GM21390 (cell line): ENCODE measurements at regions not wholly inside any gene's neighbourhood (a gene's known extent, or its start where the extent isn't known, plus 50 kb on each side); places are given as distances from the start of the nearest gene placed in this dataset.
A peak's percentile ranks its signal among the peaks of the same experiment; 100 is the strongest.

ENCODE experiments used
- ATAC-seq: cut with Tn5 transposase; IDR thresholded peaks from one replicate; pipeline ENCODE4 v1.9.1; 2021; ENCODE audit not compliant: unreplicated experiment

- no peak for ATAC-seq
Measured at GRCh38 chr18:30376515-30376914, 666.0 kb downstream of the DSC3 start.

GRCh38 chr18:30361864-30362540 is 680.5 kb downstream of the DSC3 start:
- ATAC-seq = no peak

GRCh38 chr18:30359521-30359920 is 683.0 kb downstream of the DSC3 start:
- ATAC-seq = no peak

- no peak for ATAC-seq
Measured at GRCh38 chr18:30358555-30358954, 684.0 kb downstream of the DSC3 start.

GRCh38 chr18:30352551-30353168 is 689.9 kb downstream of the DSC3 start:
- no peak for ATAC-seq

GRCh38 chr18:30350263-30350662 is 692.3 kb downstream of the DSC3 start:
- ATAC-seq = no peak

- ATAC-seq = no peak
Measured at GRCh38 chr18:30343090-30343489, 699.5 kb downstream of the DSC3 start.

GRCh38 chr18:30342675-30343074 is 699.9 kb downstream of the DSC3 start:
- no peak for ATAC-seq

- ATAC-seq = no peak
Measured at GRCh38 chr18:30334781-30335180, 707.8 kb downstream of the DSC3 start.

GRCh38 chr18:30333310-30333709 is 709.2 kb downstream of the DSC3 start:
- no peak for ATAC-seq

- ATAC-seq = no peak
Measured at GRCh38 chr18:30328839-30329238, 713.7 kb downstream of the DSC3 start.

GRCh38 chr18:30302181-30302580 is 740.4 kb downstream of the DSC3 start:
- no peak for ATAC-seq

GRCh38 chr18:30298769-30299168 is 743.8 kb downstream of the DSC3 start:
- ATAC-seq = no peak

- no peak for ATAC-seq
Measured at GRCh38 chr18:30288662-30289414, 753.7 kb downstream of the DSC3 start.

- peak; percentile 57 for ATAC-seq
Measured at GRCh38 chr18:30280861-30281470, 761.6 kb downstream of the DSC3 start.

- ATAC-seq = no peak
Measured at GRCh38 chr18:30280186-30280585, 762.4 kb downstream of the DSC3 start.

GRCh38 chr18:30277676-30278075 is 764.9 kb downstream of the DSC3 start:
- no peak for ATAC-seq

- no peak for ATAC-seq
Measured at GRCh38 chr18:30271716-30272115, 770.8 kb downstream of the DSC3 start.

GRCh38 chr18:30265190-30265589 is 777.4 kb downstream of the DSC3 start:
- no peak for ATAC-seq

GRCh38 chr18:30254331-30254730 is 788.2 kb downstream of the DSC3 start:
- no peak for ATAC-seq

GRCh38 chr18:30248056-30248455 is 794.5 kb downstream of the DSC3 start:
- no peak for ATAC-seq
